Body of pancreas (tissue), 4 donors: ENCODE measurements at regions not wholly inside any gene's neighbourhood (a gene's known extent, or its start where the extent isn't known, plus 50 kb on each side); places are given as distances from the start of the nearest gene placed in this dataset.

Experiments
- ATAC-seq: fragments of 150-250 bp; one replicate; pipeline ENCODE4 v1.9.1; 2016
- DNase-seq, 4 donors: peaks; one replicate each; pipeline ENCODE4 v3.0.0-alpha.2; 2019
- H3K27ac ChIP-seq, 4 donors: fragments of 200-600 bp; sonication (generic); 1 replicate in 3 of 4; 2 replicates in 1 of 4; pipeline versions ENCODE4 v1.5.1 to v1.6.1; 2016 to 2019; ENCODE audit warnings: mild to moderate bottlenecking in 1 of 4, mixed read lengths in 1 of 4, moderate library complexity in 1 of 4
- H3K27me3 ChIP-seq, 2 donors: fragments of 200-600 bp; sonication (generic); one replicate each; pipeline ENCODE4 v1.6.0; 2016; ENCODE audit warnings: mild to moderate bottlenecking in 1 of 2
- H3K36me3 ChIP-seq, 2 donors: fragments of 200-600 bp; sonication (generic); replicated peaks in 1 of 2; 2 replicates each; pipeline ENCODE4 v1.5.1; 2016; ENCODE audit warnings: low read depth in 2 of 2; ENCODE audit not compliant: insufficient read depth in 1 of 2
- H3K4me1 ChIP-seq: fragments of 200-600 bp; sonication (generic); one replicate; pipeline ENCODE4 v1.6.0; 2016
- H3K4me3 ChIP-seq, 2 donors: fragments of 200-600 bp; sonication (generic); 1 replicate in 1 of 2; 2 replicates in 1 of 2; pipeline ENCODE4 v1.5.1; 2016 to 2019
- H3K9me3 ChIP-seq, 3 donors: fragments of 200-600 bp; sonication (generic); 1 replicate in 2 of 3; 2 replicates in 1 of 3; pipeline ENCODE4 v1.5.1; 2016
- POLR2A ChIP-seq, 3 donors: fragments of 450-650 bp; IDR thresholded peaks; one replicate each; pipeline ENCODE4 v1.6.1; 2016; ENCODE audit warnings: antibody characterized with exemption in 3 of 3, mild to moderate bottlenecking in 2 of 3
- WGBS, 2 donors: methylation state at CpG; one replicate each; pipeline ENCODE4 v1.1.5; 2017; 5-methylcytosine and 5-hydroxymethylcytosine counted together
- intact Hi-C: fragments of 100-400 bp; cut with DNase I; formaldehyde crosslinking; loops from one replicate; pipeline ENCODE4 v1.15.1; 2023
- TF ChIP-seq, protein P1 (sequence below), 7 experiments: fragments of 450-650 bp in 4 of 7; fragments of 200-600 bp in 3 of 7; sonication (generic) in 3 of 7; IDR thresholded peaks; one replicate each; pipeline ENCODE4 v1.5.1; 2016 to 2019; ENCODE audit warnings: antibody characterized with exemption in 7 of 7

DNA sequence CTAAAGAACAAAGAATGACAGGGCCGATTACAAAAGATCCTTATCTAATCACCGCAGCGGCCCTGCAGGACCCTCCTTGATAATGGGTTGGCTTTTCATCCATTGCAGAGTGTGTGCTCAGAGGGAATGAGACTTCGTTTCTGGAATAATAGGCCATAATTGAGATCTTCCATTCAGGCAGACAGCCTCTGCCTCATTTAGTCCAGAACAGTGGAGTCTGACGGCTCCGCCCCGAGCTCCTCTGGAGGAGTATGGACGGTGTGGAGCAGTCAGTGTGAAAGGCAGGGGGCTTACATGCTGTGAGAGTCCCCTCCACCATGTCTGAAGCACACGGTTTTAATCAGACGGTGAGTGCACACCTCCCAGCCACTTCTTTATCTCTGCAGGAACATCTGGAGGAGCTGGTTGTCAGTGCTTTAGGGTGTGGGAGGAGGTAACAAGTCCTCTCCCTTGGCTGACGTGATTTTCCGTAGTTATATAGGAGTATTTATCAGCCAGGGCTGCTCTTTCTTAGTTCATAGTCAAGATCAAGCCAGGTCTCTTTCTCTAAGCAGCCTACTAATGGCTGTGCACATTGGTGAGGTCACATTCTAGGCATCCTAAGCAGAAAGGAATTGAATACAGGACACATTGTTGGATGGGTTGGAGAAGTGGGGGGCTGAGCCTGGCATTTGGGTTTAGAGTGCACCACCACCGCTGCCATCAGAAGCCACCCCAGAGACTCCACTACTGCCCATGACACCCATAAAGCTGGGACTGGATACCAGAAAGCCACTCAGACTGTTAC, 1477.9 kb downstream of the TBC1D22A start:
- no peaks in the 10 kb centered on the region for H3K36me3 ChIP-seq

DNA sequence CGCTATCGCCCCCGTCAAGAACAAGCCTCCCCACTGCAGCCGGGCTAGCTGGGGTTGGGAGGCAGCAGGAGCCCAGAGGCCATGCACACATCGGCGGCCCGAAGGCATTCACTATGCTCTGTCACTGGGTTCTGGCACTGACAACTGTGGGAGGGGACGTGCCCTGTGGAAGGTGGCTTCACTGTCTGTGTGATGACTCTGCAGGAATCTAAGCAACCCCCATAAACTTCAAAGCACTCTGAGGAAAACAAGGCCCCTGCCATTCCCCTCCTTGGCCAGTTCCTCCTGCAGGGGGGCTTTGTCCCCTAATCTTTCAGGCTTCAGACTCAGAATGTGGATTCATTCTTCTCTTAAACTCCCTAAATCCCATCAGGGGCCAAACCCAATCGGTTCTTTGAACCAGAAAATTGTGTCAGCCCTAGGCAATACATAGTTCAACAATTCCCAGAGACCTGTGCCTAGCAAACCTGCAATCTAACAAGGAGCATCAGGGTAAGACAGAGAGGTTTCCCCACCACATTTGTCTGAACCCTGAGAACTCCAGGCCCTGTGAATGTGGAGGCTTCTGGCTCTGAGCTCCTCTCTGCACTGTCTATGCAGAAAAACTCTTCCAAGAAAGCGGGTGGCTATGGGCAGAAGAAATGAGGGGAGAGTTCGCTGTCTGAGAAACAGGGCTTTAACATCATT, 1477.2 kb downstream of the TBC1D22A start:
- Histone ChIP-seq H3K4me3 (no peak overlapping the region), H3K4me1 (no peaks in the 10 kb centered on the region), H3K36me3 (no peaks in the 10 kb centered on the region), H3K9me3 (no peaks in the 10 kb centered on the region), H3K27ac (no peak overlapping the region), H3K27me3 (no peaks in the 10 kb centered on the region)
- DNase-seq = no peak
- intact Hi-C loops = no loop called here
- ATAC-seq = no peak
- TF ChIP-seq POLR2A (IDR thresholded peaks at IDR 0.05) = no peak
- TF ChIP-seq, protein P1, sequence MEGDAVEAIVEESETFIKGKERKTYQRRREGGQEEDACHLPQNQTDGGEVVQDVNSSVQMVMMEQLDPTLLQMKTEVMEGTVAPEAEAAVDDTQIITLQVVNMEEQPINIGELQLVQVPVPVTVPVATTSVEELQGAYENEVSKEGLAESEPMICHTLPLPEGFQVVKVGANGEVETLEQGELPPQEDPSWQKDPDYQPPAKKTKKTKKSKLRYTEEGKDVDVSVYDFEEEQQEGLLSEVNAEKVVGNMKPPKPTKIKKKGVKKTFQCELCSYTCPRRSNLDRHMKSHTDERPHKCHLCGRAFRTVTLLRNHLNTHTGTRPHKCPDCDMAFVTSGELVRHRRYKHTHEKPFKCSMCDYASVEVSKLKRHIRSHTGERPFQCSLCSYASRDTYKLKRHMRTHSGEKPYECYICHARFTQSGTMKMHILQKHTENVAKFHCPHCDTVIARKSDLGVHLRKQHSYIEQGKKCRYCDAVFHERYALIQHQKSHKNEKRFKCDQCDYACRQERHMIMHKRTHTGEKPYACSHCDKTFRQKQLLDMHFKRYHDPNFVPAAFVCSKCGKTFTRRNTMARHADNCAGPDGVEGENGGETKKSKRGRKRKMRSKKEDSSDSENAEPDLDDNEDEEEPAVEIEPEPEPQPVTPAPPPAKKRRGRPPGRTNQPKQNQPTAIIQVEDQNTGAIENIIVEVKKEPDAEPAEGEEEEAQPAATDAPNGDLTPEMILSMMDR (IDR thresholded peaks at IDR 0.05) = no peak
- 35 to 41% methylated on average over 4 to 11 of the region's 11 CpGs for WGBS, 2 donors

More for the DNA sequence above, 1477.9 kb downstream of the TBC1D22A start:
- no peak overlapping the region for H3K27ac ChIP-seq
- no peaks in the 10 kb centered on the region for H3K27me3 ChIP-seq
- WGBS, 2 donors = 27 to 36% methylated on average over 13 of the region's 13 CpGs
- intact Hi-C loops = no loop called here
- ATAC-seq (no peak), DNase-seq (no peak)
- H3K4me1 ChIP-seq = no peaks in the 10 kb centered on the region
- TF ChIP-seq, protein P1 (IDR thresholded peaks at IDR 0.05) = no peak
- TF ChIP-seq POLR2A (IDR thresholded peaks at IDR 0.05) = no peak
- no peak overlapping the region for H3K4me3 ChIP-seq
- no peaks in the 10 kb centered on the region for H3K9me3 ChIP-seq

DNA sequence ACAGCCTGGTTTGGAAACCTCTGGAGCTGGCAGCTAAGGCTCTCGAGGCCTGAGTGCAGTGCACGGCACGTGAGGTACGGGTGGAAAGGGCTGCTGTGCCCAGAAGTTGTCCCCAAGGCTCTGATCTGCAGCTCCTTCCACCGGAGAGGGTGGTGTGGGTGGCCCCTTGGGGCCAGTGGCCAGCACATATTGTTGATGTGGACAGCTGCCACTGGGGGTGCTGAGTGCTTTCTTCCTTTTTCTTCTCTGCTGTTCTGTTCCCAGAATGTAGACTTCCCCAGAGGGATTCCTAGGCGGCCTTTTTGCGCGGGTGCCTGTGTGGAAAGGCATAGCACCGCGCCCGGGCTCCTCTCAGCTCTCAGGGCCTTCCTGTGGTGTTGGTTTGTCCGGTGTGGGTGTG, 1476.5 kb downstream of the TBC1D22A start:
- Histone ChIP-seq H3K4me1 (no peaks in the 10 kb centered on the region), H3K36me3 (no peaks in the 10 kb centered on the region), H3K27ac (no peak overlapping the region), H3K27me3 (no peaks in the 10 kb centered on the region), H3K4me3 (no peak overlapping the region), H3K9me3 (no peaks in the 10 kb centered on the region)
- 50% methylated on average over 11 to 12 of the region's 12 CpGs for WGBS, 2 donors
- intact Hi-C loops = no loop called here
- ATAC-seq = no peak
- TF ChIP-seq, protein P1 (IDR thresholded peaks at IDR 0.05) = no peak
- TF ChIP-seq POLR2A (IDR thresholded peaks at IDR 0.05) = no peak
- no peak for DNase-seq

DNA sequence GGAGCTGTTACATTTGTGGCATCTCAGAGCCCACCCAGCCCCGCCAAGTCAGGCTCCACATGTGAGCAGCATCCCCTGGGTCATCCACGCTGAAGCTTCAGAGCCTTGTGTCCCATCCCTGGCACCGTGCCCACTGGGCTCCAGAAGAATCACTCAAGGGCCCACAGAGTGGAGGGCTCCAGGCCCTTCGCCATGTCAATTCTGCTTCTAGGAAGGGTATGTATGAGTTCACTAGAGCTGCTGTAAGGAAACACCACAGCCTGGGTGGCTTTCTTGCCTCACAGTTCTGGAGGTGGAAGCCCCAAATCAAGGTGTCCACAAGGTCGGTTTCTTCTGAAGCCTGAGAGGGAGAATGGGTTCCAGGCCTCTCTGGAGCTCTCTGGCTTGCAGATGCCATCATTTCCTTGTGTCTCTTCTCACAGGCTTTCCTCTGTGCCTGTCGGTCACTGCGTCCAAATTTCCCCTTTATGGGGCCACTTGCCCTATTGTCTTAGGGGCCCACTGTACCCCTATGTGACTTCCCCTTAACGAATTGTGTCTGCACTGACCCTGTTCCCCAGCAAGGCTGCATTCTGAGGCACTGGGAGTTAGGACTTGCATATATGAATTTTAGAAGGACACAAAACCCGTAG, 1476.0 kb downstream of the TBC1D22A start:
- intact Hi-C loops = no loop called here
- no peak overlapping the region for H3K4me3 ChIP-seq
- H3K27ac ChIP-seq = no peak overlapping the region
- DNase-seq (no peak), ATAC-seq (no peak)
- H3K27me3 ChIP-seq = no peaks in the 10 kb centered on the region
- TF ChIP-seq, protein P1 (IDR thresholded peaks at IDR 0.05) = no peak
- no peak for TF ChIP-seq POLR2A (IDR thresholded peaks at IDR 0.05)
- no peaks in the 10 kb centered on the region for H3K9me3 ChIP-seq
- H3K4me1 ChIP-seq = no peaks in the 10 kb centered on the region
- WGBS, 2 donors = 61% methylated on average over 5 to 9 of the region's 9 CpGs
- H3K36me3 ChIP-seq = no peaks in the 10 kb centered on the region
